ENCODE measurements at regions not wholly inside any gene's neighbourhood (a gene's known extent, or its start where the extent isn't known, plus 50 kb on each side); places are given as distances from the start of the nearest gene placed in this dataset.

DNA sequence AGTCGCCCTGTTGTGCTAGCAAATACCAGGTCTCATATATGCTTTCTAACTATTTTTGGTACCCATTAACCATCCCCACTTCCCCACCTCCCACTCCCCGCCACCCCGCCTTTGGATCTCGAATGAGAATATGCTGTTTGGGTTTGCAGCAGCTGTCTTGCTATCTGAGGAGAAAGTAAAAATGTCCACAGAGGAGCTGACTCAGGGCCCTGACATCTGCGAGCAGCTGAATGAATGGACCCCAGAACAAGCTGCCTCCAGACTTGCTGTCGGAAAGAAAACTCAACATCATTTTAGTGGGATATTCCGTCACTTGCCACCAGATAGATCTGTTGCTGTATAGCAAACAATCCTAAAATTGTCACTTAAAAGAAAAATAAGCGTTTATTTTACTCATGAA lies 103.7 kb downstream of the LINC00237 start:
- no peak overlapping the region for H3K27ac ChIP-seq
- no peak for DNase-seq (ENCODE audit: low read depth, low spot score)

DNA sequence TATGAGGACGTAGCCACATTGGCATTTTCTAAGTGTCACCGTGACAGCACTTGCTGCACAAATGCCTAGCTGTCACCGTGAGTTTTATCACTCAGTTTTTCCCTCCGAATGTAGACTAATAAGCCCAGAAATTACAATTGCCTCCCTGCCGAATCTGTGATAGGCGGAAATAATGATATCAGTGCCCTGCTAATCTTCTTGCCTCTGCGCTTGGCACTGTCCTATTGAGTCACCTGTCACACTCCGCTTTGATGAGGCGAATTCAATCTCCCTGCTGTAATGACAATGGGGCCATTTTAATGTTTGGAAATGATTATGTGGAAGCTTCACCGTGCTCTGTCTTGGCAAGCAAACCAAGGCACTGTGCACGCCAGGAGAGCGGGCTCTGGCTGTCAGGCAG lies 112.8 kb downstream of the LINC00237 start:
- no peak overlapping the region for H3K27ac ChIP-seq
- no peak for DNase-seq (ENCODE audit: low read depth, low spot score)

DNA sequence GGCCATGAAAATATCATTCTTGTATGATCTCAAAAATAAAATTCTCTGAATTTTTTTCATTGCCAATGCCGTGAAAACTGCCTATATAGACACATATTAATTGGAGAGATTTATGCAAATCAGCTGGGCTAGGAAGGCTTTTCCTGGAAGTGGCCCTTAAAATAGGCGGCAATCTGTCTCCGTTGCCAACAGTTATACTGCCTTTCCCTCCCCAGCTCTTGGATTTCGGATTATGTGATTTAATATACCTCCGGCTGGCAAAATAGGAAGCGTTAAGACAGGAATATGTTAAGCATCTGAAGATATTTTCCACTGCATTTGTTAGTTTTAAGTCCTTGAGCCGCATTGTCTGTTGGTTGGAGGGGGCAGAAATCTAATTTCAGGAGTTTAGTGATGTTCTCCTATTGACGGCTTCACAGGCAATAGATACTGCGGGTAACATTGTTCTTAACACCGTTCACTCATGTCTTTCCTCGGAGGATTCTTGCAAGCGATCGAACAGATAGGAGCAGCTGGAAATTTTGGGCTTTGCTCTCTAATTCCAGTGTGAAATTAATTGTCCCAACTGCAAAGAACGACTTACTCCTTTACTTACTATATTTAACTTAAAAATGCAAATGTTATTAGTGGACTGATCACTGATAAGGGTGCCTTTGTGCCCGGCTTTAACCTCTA lies 113.3 kb downstream of the LINC00237 start:
- no peak for DNase-seq (ENCODE audit: low read depth, low spot score)
- no peak overlapping the region for H3K27ac ChIP-seq

- DNase-seq (ENCODE audit: low read depth, low spot score) = no peak
- H3K27ac ChIP-seq = no peak overlapping the region
These were observed 113.9 kb downstream of the LINC00237 start for GRCh38 chr20:20992277-20992676.

- DNase-seq (ENCODE audit: low read depth, low spot score) = no peak
- no peak overlapping the region for H3K27ac ChIP-seq
These were observed 117.1 kb downstream of the LINC00237 start for GRCh38 chr20:20989081-20989480.

- no peak for DNase-seq (ENCODE audit: low read depth, low spot score)
- no peak overlapping the region for H3K27ac ChIP-seq
These were observed 126.2 kb downstream of the LINC00237 start for GRCh38 chr20:20979934-20980333.

DNA sequence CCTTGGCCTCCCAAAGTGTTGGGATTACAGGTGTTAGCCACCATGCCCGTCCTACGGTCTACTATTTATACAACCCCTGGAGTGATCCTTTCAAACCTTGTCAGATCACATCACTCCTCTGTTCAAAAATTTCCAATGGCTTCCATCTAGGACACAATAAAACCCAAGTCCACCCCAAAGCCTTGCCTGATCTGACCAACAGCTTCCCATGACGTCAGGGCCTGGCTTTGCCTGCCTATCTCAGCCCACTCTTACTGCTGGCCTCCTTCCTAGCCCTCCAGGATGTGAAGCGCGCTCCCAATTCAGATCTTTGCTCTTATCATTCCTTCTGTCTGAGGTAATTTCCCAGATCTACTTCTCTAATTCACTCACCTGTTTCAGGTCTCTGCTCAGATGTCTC lies 128.4 kb downstream of the LINC00237 start:
- H3K27ac ChIP-seq = no peak overlapping the region
- no peak for DNase-seq (ENCODE audit: low read depth, low spot score)

DNA sequence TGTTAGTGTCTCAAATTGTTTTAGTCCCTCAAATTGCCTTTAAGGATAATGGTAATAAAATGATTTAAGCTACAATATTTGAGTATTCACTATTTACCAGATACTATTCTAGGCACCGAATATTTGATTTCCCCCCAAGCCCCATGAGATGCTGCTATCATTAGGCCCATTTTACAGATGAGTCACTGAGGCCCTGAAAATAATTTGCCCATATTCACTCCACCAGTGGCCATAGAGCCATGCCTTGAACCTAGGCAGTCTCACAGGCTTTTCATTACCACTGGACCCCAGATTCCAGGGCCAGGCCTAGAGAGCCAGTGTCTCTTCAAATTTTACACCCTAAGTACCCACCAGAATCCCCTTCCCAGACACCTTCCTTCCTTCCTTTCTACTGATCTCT lies 133.7 kb downstream of the LINC00237 start:
- no peak overlapping the region for H3K27ac ChIP-seq
- no peak for DNase-seq (ENCODE audit: low read depth, low spot score)

DNA sequence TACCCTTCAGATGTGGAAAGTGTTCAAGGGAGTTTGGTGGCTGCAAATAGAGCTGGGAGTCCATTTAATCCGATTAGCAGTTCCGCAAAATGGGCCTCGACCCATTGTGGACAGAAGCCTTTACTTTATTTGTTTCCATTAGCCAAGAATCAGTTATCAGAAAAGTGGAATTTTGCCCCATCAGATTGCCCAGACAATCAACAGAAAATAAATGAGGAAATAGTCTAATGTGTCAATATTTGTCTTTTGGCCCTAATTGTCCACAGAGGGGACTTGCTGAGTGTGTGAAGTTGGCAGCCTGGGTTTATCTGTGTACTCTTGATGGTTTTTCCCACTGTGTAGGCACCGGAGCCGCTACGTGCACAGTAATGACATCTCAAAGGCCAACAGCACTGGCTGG lies 134.3 kb downstream of the LINC00237 start:
- no peak overlapping the region for H3K27ac ChIP-seq
- DNase-seq (ENCODE audit: low read depth, low spot score) = no peak

DNA sequence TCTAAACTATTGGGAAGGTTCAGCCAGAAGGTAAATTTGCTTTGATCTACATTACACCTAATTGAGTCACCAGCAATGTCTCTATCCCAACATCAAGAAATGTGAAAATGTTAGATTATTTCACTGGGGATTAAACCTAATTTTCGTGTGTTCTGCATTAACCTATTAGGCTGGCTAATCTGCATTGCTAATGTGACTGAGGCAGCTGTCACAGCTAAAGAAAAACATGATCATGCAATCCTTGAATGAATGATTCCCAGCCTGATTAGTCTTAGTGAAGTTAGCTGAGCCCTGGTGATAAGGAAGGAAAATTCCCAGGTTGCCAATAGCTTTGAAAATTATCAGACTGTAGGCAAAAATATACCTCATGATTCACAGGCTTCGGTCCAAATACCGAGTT lies 135.3 kb downstream of the LINC00237 start:
- no peak for DNase-seq (ENCODE audit: low read depth, low spot score)
- H3K27ac ChIP-seq = no peak overlapping the region

DNA sequence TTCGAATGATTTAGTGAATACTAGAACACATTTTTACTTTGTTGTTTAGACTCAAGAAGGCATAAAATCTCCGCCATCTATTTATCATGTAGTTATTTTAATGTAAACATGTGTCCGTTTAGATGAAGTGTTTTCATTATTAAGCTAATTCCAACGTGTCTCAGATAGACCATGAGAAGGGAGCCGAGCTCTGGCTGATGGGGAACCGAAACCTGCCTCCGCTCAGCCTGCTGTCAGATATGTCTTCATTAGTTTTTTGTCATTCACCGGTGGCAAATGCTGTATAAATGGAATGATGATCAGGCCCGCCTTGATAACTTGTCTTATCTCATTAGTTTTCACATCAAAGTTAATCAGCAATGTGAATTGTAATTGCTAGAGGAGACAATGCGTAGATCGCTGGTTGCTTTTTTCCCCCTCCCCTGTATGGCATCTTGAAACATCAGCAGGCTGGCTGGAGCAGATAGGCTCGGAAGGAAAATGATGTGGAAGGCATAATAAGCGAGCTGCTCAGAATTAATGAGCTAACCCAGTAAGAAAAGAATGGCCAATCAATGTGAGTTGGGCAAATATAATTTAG lies 136.4 kb downstream of the LINC00237 start:
- no peak for DNase-seq (ENCODE audit: low read depth, low spot score)

DNA sequence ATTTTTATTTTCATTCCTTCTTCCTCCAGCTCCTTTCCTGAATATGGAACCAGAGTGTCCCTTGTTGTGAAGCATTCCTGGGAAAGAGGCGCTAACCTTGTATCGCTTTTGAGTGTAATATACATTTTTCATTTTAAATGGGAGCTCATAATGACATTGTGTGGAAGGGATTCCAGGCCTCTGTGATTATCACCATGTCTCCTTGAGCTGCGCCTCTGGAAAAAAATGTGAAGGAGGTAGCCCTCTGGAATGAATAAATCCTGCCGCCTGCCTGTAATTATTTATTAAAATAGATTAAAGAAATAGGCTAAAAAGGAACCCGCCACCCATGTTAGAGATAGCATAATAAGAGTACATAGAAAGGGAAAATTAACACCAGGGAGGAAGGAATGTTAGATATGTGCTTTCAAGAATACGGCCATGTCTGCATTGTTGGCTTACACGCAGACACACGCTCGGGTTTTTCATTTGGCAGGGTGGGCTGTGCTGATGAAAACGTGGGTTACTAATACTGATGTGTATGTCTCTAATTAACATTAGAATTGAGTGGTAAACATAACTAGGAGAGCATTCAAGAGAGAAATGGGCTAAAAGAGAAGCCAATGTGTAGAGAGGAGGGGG lies 138.5 kb downstream of the LINC00237 start:
- no peak for DNase-seq (ENCODE audit: low read depth, low spot score)
- no peak overlapping the region for H3K27ac ChIP-seq

More for the DNA sequence above, 136.4 kb downstream of the LINC00237 start:
- no peak overlapping the region for H3K27ac ChIP-seq

DNA sequence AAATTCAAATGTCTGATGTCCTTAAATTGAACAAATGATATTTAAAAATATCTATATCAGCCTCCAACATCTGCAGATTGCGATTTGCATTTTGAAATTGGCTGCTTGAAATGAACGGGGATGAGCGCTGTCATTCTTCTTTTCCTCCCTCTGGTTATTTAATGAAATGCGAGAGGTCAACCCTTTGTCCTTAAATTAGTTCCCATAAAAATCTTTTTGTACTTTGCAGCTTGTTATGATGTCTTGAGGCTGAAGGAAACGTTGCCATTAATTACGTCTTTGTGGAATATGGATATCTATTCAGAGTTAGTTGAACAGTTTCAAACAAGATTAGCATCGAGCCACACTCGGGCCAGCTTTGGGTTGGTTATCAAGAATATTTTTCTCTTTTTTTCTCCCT lies 140.0 kb downstream of the LINC00237 start:
- no peak for DNase-seq (ENCODE audit: low read depth, low spot score)
- no peak overlapping the region for H3K27ac ChIP-seq

GRCh38 chr20:20959031-20959755 lies 147.0 kb downstream of the LINC00237 start:
- DNase-seq (ENCODE audit: low read depth, low spot score) = no peak
- no peak overlapping the region for H3K27ac ChIP-seq

DNA sequence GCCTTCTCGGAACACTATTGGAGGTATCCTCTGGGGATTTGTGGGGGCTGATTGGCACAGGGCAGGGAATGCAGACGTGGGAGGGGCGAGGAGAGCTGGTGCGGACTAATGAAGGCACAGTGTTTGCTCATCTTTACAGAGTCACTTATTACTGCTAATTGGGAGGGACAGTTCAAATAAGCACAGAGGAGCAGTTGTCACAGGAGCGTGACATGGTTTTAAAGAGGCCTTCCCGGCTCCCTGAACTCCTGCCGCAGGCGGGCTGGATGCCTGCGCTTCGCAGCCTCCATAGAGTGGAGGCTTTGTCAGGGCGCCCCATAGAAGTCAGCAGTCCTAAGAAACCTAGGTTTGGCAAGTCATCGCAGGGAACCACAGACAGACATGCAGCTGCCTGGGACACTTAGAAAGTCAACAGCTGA lies 149.6 kb downstream of the LINC00237 start:
- DNase-seq (ENCODE audit: low read depth, low spot score) = no peak

GRCh38 chr20:20955892-20956291 lies 150.3 kb downstream of the LINC00237 start:
- H3K27ac ChIP-seq = no peak overlapping the region
- no peak for DNase-seq (ENCODE audit: low read depth, low spot score)

More for the DNA sequence above, 149.6 kb downstream of the LINC00237 start:
- H3K27ac ChIP-seq = no peak overlapping the region

GRCh38 chr20:20953738-20954618 lies 152.2 kb downstream of the LINC00237 start:
- no peak overlapping the region for H3K27ac ChIP-seq
- DNase-seq (ENCODE audit: low read depth, low spot score) = no peak

DNA sequence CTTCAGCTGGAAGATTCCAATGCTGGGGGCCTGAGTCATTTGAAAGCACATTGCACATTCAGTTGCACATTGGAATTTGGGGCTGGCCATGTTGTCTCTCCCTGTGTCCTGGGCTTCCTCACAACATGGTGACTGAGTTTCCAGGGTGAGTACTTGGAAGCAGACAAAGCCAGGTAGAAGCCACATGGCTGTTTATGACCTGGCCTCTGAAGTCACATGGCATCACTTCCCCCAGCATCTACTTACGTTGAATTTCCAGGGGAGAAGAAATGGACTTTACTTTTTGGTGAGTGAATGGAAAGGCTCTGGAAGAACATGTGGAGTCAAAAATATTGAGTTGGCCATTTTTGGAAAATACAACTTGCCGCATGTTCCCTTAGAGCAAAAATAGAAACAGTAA lies 155.5 kb downstream of the LINC00237 start:
- no peak overlapping the region for H3K27ac ChIP-seq
- DNase-seq (ENCODE audit: low read depth, low spot score) = no peak

- no peak overlapping the region for H3K27ac ChIP-seq
- no peak for DNase-seq (ENCODE audit: low read depth, low spot score)
These were observed 159.9 kb downstream of the LINC00237 start for GRCh38 chr20:20946122-20946759.

GRCh38 chr20:20941468-20941889 lies 164.7 kb downstream of the LINC00237 start:
- DNase-seq (ENCODE audit: low read depth, low spot score) = no peak
- no peak overlapping the region for H3K27ac ChIP-seq
